HG02840 (cell line): ENCODE measurements at regions not wholly inside any gene's neighbourhood (a gene's known extent, or its start where the extent isn't known, plus 50 kb on each side); places are given as distances from the start of the nearest gene placed in this dataset.

Experiments used
- ATAC-seq: cut with Tn5 transposase; IDR thresholded peaks from one replicate; pipeline ENCODE4 v1.9.1; 2021; ENCODE audit warnings: mild to moderate bottlenecking, moderate library complexity, moderate number of reproducible peaks; ENCODE audit not compliant: unreplicated experiment, low FRiP score

- ATAC-seq, result no peak
Observed at GRCh38 chr1:172882791-172883386, 167.9 kb downstream of the TNFSF18 start.

DNA sequence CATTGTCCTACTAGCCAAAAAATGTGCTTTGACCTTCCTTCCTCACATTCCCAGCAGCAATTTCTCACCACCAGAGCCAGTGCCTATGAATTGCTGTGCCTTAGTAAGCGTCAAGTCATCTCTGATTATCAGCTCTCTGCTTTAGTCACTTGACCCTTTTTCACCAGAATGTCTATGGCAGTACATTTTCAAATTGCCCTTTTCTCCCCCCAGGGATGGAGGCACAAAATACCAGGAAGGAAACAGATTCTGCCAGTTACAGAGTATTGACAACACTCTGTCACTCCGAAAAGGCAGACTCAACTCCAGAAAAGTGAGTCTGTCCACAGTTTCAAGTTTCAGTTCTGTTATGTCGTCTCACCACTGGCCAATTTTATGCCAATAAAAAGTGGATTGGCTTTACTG lies 167.4 kb downstream of the TNFSF18 start:
- ATAC-seq, result no peak

DNA sequence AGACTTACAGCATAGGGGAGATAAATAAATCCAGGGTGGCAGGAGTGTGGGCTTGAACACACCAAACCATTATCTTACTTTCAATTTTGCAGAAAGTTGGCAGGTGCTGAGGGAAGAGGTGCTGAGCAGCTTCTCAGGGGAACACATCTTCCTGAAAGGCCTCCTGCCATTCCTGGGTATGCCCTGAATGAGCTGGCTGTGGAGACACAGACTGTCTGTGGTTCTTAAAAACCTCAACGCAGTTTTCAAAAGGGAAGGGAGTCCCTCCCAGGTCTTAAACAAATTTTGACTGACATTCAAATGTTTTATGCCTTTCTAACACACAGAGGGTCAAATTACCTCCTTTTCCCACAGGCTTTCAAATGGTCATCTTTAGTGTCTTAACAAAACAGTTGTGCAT lies 166.9 kb downstream of the TNFSF18 start:
- no peak for ATAC-seq

- no peak for ATAC-seq
Observed at GRCh38 chr1:172885411-172885810, 165.3 kb downstream of the TNFSF18 start.

DNA sequence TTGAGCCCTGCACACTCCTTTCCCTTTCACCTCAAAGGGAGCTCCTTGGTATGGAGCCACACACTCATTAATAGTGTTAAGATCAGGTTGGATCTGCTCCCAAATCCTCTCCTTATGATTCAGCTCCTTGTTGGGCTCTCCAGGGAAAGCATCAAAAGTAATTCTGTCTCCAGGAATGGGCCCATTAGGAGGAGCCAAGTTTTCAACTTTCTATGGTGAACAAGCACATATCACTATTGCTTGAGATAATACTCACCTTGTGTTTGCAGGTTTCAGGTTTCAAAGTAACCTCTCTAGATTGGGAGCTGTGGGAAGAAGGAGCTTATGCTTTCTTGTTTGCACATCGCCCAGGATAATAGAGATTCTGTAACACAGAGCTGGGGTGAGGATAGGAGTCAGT lies 164.8 kb downstream of the TNFSF18 start:
- ATAC-seq, result no peak

GRCh38 chr1:172887162-172887561 lies 163.6 kb downstream of the TNFSF18 start:
- ATAC-seq, result no peak

DNA sequence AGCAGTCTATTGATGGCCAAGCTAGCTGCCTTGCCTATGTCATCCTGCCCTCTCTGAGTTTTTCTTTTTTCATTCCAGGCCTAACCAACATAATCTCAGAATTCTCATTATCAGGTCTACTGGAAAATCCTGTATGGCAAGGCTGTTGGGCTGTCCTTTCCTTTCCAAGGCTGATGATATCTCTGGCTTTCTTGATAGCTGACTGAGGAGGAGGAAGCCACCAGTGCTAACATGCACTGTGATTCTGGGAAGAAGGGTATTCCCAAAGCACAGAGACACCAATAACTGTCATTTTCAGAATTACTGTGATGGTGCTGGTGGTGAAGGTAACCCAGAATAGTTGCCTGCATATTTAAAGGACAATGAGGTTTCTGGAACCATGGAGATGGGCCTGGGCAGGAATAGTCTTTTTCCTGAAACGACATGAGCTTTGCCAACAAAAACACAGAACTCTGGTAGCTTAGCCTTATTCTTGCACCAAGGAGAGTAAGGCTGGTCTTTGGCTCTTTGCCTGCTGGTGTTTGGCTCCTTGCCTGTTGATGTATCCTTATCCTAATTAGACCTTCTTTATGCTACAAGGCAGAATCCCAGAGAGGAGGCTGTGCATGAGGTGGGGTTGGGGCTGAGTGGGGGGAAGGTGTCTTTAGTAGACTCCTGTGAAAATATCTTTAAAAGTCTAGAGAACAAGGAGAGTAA lies 157.4 kb downstream of the TNFSF18 start:
- no peak for ATAC-seq

- ATAC-seq, result no peak
Observed at GRCh38 chr1:172894349-172895049, 156.2 kb downstream of the TNFSF18 start.

DNA sequence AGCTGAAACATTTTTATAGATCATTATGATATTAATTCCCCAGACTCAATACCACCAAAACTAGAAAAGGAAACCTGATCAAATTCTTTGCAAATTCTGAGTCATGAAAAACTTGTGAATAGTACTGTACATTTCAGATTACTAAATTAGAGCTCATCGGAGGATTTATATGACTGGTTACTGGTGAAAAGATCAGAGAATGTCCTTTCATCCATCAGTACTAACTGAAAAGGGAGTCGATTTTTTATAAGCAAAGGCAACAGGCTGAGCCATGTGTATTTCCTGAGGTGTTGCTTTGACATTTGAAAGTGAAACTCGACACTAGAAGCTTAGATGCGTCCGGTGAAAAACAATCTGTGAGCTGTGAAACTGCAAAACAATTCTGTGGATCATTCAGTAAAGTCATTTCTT lies 155.7 kb downstream of the TNFSF18 start:
- ATAC-seq, result peak; percentile 67

DNA sequence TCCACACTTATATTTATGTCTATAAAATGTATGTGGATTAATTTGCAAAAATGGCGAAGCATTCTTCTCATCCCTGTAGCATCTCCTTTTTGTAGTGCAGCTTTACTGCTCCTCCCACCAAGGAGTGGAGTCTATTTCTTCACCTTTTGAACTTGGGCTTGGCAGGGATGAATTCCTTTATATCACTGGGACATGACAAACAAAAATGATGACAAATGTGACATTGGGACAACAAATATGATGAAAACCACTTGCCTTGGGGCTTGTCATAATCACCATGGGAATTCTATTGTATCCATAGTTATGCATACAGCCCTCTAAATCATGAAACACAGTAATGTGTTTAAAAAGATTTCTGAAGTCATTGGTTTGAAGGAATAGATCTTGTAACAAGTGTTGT lies 155.0 kb downstream of the TNFSF18 start:
- no peak for ATAC-seq

GRCh38 chr1:172897738-172898137 lies 153.0 kb downstream of the TNFSF18 start:
- no peak for ATAC-seq

DNA sequence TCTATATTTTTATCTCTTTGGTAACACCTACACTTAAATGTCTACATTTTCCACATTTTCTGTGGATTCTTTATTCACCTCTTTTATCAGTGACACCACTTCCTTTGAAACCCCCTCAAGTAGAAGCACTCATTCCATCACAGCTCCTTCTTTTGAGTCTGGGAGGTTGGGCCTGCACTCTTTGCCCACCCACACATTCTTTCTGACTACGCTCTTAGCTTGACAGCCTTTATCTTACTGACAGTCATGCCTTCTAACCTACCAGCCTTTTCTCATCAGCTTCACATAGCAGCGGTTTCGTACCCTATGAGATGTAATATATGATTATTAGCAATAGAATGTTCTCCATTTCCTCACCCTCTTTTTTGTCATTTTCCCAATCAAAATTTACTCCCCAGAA lies 151.9 kb downstream of the TNFSF18 start:
- no peak for ATAC-seq

DNA sequence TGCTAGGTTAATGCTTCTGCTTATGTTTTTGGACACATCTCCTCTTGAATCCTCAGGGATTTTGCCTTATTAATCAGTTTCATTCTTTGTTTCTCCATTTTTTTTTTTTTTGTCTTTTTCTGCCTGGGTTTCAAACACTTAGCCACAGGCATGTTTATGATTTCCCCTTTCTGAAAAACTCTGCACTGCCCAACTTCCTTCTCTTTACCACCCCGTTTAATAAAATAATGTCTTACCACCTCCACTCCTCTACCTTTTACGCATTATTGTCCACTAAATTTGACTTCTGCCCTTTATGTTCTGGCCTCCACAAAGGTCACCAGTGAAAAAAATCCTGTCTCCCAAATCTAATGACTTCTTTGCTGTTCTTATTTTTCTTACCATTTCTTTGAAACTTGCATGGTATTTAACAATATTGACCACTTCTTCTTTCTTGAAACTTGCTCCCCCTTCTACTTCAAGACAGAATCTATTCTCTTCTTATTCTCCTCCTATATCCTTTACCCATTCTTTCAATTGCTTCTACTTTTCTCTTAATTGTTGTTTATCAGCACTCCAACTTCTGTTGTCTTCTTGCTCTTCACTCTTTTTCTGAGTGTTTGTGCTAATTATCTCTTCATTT lies 150.3 kb downstream of the TNFSF18 start:
- no peak for ATAC-seq

DNA sequence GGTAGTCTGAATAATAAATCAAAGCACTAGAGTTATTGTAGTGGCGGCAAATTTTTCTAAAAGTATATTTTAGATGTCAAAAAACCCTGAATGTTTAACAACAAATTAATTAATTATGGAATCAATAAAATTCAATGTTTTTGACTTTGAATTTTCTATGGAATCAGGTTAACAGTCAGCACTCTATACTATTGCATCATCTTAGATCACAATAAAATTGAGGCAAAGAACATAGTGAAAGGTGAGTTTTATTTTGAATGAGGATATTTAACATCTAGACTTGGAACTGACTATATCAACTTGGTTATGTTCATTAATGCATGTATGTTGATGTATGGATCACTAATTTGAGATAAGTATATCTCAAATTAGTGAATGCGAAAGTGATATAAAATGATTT lies 148.5 kb downstream of the TNFSF18 start:
- ATAC-seq, result no peak

DNA sequence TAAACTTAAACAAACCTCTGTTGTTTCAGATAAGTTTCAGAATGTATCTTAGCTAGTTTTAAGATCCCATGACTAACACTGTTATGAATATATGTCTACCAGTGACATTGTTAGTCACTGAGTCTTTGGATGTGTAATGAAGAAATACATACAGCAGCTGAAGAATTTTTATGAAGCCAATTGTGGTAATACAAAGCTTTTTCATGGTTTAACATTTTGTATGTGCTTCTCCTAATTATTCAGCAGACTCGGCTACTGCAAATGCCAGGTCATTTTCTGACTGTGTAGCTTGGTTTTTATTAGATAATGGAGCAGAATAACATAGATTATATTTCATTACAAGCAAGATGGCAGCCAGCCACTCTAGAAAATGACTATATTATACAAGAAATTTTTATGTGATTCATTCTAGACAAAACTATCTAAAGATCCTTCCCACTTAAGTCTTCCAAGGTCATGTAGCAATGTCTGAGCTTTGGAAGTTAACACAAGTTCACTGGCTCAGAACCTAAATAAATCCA lies 147.8 kb downstream of the TNFSF18 start:
- no peak for ATAC-seq

DNA sequence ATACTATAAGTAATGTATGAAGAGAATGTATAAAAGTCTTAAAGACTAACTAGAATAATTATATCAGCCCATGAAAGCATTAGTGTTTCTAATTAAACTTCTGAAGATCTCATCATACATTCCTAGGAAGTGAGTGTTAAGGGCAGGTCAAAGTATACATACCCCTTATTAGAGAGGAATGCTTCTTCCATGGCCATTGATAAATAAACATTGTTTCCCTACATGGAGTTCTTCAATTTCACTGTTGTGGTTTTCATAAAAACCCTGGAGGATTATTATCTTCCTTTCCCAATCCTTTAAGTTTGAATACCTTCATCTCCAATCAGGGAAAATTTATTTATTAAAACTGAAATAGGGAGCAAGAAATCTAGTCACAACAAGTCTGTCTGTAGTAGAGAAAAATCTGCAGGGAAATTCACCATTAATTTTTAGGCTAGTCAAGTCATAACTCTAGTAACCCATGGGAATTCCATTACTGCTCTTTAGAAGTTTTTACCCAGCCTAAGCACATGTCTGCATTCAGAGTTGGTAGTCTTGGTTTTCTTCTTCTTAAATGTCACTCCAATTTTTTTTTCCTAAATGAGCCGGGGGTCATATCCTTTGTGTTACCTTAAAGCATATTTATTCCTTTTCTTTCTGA lies 147.0 kb downstream of the TNFSF18 start:
- ATAC-seq, result no peak

DNA sequence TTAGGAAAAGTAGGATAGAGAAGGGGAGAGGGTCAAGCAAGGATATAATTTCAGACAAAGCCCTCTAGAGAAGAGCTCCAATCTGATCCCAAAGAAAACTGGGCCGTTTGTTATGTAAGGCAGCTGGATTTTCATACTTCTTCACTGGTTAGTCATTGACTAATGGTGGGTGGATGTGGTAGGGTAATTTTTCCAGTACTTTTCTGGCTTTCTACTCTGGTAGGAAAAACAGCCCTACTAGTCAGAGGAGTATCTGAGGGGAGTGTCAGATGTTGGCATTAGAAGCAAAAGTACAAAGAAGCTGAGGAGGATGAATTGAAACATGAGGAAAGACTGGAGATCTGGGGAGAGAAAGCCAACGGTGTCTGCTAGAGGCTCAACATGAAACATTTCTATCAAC lies 145.3 kb downstream of the TNFSF18 start:
- no peak for ATAC-seq

DNA sequence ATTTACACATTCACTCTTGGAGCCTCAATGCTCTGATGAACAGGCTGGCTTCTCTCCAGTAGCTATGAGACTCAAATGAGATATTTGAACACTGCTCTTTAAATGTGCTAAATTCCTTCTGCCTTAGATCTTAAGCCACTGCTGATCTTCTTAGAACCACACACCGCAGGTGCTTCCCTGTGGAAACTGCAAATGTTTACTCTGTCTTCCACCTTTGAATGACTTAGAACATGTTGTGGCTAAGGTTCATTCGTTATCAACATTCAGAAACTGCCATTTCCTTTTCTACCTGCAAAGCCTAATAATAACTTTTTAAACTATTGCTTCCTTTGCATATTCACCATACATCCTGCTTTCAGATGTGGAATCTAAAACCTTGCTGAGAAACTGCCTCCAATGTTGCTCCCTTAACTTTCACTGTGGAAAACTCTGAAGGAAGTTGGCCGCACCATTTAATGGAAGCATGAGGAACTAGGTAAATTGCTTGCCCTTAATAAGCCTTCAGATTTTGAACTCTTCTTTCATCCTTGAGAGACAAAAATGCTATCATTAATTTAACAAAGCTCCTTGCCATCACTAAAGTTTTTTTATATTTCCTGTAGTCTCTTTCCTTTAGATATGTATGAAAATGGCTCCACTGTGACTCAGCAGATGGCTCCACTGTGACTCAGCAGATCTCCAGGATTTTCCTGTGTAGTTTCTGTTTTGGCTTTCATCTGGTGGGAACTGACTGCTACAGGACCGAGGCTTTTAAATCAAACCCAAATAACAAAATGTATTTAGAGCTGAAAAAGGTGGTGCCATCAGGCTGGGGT lies 143.8 kb downstream of the TNFSF18 start:
- no peak for ATAC-seq

DNA sequence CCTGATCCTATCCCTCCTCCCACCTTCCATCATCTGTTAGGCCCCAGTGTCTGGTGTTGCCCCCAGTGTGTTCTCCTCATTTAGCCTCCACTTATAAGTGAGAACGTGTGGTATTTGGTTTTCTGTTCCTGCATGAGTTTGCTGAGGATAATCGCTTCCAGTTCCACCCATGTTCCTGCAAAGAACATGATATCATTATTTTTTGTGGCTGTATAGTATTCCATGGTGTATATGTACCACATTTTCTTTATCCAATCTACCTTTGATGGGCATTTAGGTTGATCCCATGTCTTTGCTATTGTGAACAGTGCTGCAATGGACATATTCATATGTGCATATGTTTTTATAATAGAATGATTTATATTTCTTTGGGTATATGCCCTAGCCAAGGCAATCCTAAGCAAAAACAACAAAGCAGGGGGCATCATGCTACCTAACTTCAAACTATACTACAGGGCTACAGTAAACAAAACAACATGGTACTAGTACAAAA lies 142.9 kb downstream of the TNFSF18 start:
- ATAC-seq, result no peak
